A673 (cell line): ENCODE measurements at regions not wholly inside any gene's neighbourhood (a gene's known extent, or its start where the extent isn't known, plus 50 kb on each side); places are given as distances from the start of the nearest gene placed in this dataset.

Experiments
- BruUV-seq: library from RNA; stranded (reverse); fragments of 400-500 nt; replicated peaks from 2 replicates; lab custom pipeline; 2021; lab: Mats Ljungman, UMichigan
- CTCF ChIA-PET: fragments of 300-600 bp; sonication (Branson Sonifier 250); formaldehyde crosslinking; loops from one replicate; lab custom pipeline; 2022; ENCODE audit warnings: antibody characterized with exemption; lab: Charles Lee
- POLR2A ChIA-PET: fragments of 300-600 bp; sonication (Branson Sonifier 250); formaldehyde crosslinking; loops from one replicate; lab custom pipeline; 2022; ENCODE audit warnings: antibody characterized with exemption; ENCODE audit not compliant: low non-redundant PET; lab: Charles Lee
- DNase-seq: peaks from one replicate; pipeline ENCODE4 v3.0.0-alpha.2; 2015; ENCODE audit warnings: low spot score
- H3K27ac ChIP-seq: fragments of 200-600 bp; sonication (generic); 2 replicates; pipeline ENCODE4 v1.5.1; 2016; ENCODE audit warnings: mixed run types, low read depth, mild to moderate bottlenecking, mixed read lengths, antibody characterized with exemption, low read length; ENCODE audit not compliant: poor library complexity, severe bottlenecking
- H3K27me3 ChIP-seq: fragments of 200-600 bp; sonication (generic); replicated peaks from 2 replicates; pipeline ENCODE4 v1.6.1; 2017; ENCODE audit warnings: mixed run types, low read depth, mild to moderate bottlenecking, mixed read lengths, antibody characterized with exemption, low read length; ENCODE audit not compliant: insufficient read depth, poor library complexity
- H3K36me3 ChIP-seq: fragments of 200-600 bp; sonication (generic); 2 replicates; pipeline ENCODE4 v1.6.1; 2016; ENCODE audit warnings: mixed run types, mild to moderate bottlenecking, mixed read lengths, antibody characterized with exemption, low read length; ENCODE audit not compliant: insufficient read depth, poor library complexity, severe bottlenecking
- H3K4me1 ChIP-seq: fragments of 200-600 bp; sonication (generic); 2 replicates; pipeline ENCODE4 v1.6.1; 2017; ENCODE audit warnings: mixed run types, mild to moderate bottlenecking, mixed read lengths, antibody characterized with exemption, low read length; ENCODE audit not compliant: insufficient read depth, poor library complexity, severe bottlenecking
- H3K4me3 ChIP-seq: fragments of 200-600 bp; sonication (generic); 2 replicates; pipeline ENCODE4 v1.5.1; 2016; ENCODE audit warnings: low read depth, mixed run types, mild to moderate bottlenecking, mixed read lengths, low read length; ENCODE audit not compliant: poor library complexity, severe bottlenecking
- H3K9me3 ChIP-seq: fragments of 200-600 bp; sonication (generic); 2 replicates; pipeline ENCODE4 v1.6.1; 2016; ENCODE audit warnings: mixed run types, low read depth, mild to moderate bottlenecking, mixed read lengths, antibody characterized with exemption, low read length; ENCODE audit not compliant: poor library complexity, severe bottlenecking
- CTCF ChIP-seq: fragments of 300-800, 200-600 bp; sonication (generic); conservative IDR thresholded peaks from 2 replicates; pipeline ENCODE4 v1.5.1; 2017; ENCODE audit warnings: low read depth, mild to moderate bottlenecking, antibody characterized with exemption, low read length, moderate library complexity, mixed read lengths
- EZH2 ChIP-seq: fragments of 200-600 bp; sonication (generic); IDR thresholded peaks from 2 replicates; pipeline ENCODE4 v1.6.1; 2017; ENCODE audit warnings: borderline replicate concordance, low read depth, mild to moderate bottlenecking, mixed read lengths, antibody characterized with exemption, low read length; ENCODE audit not compliant: poor library complexity, severe bottlenecking
- intact Hi-C: fragments of 100-400 bp; cut with micrococcal nuclease; formaldehyde crosslinking; loops from one replicate; pipeline ENCODE4 v1.10.0; 2022; ENCODE audit not compliant: unreplicated experiment

GRCh38 chr2:67108231-67108630 is 288.9 kb upstream of the ETAA1 start:
- POLR2A ChIA-PET: no interaction called here
- DNase-seq: no peak
- BruUV-seq: no TSS peak
- Histone ChIP-seq H3K27ac (no peak overlapping the region), H3K36me3 (no peaks in the 10 kb centered on the region), H3K4me1 (no peaks in the 10 kb centered on the region), H3K9me3 (peaks cover 18% of the 10 kb centered on the region), H3K4me3 (no peak overlapping the region), H3K27me3 (no peaks in the 10 kb centered on the region)
- CTCF ChIA-PET: no interaction called here
- intact Hi-C loops: no loop called here
- TF ChIP-seq CTCF (no peak), EZH2 (no peak)

- no TSS peak for BruUV-seq
- Histone ChIP-seq H3K27ac (no peak overlapping the region), H3K36me3 (no peaks in the 10 kb centered on the region), H3K4me1 (no peaks in the 10 kb centered on the region), H3K9me3 (no peaks in the 10 kb centered on the region), H3K4me3 (no peak overlapping the region), H3K27me3 (no peaks in the 10 kb centered on the region)
- ChIA-PET CTCF (no interaction called here), POLR2A (no interaction called here)
- no peak for TF ChIP-seq CTCF
- no peak for TF ChIP-seq EZH2
- DNase-seq: no peak
- intact Hi-C loops: no loop called here
Observed at GRCh38 chr2:67124531-67124930, 272.6 kb upstream of the ETAA1 start.

- Histone ChIP-seq H3K9me3 (no peaks in the 10 kb centered on the region), H3K27ac (no peak overlapping the region), H3K27me3 (no peaks in the 10 kb centered on the region), H3K4me3 (no peak overlapping the region), H3K36me3 (no peaks in the 10 kb centered on the region), H3K4me1 (peaks cover 19% of the 10 kb centered on the region)
- intact Hi-C loops: loop anchor here (10.0 kb wide), 1 partner anchor 256 kb away; no protein-coding TSS in a partner anchor
- no TSS peak for BruUV-seq
- no peak for DNase-seq
- POLR2A ChIA-PET: no interaction called here
- no peak for TF ChIP-seq CTCF
- TF ChIP-seq EZH2: no peak
- CTCF ChIA-PET: no interaction called here
Observed at GRCh38 chr2:67130531-67131256, 266.4 kb upstream of the ETAA1 start.
